K562 (cell line): ENCODE measurements at regions not wholly inside any gene's neighbourhood (a gene's known extent, or its start where the extent isn't known, plus 50 kb on each side); places are given as distances from the start of the nearest gene placed in this dataset.
A peak's percentile ranks its signal among the peaks of the same experiment; 100 is the strongest.

ENCODE experiments used
- ATAC-seq: fragments of 200-7000 bp; cut with Tn5 transposase; 3 replicates; pipeline ENCODE4 v1.9.1; 2020; ENCODE audit warnings: moderate library complexity
- BruUV-seq: library from RNA; stranded (reverse); fragments of 400-500 nt; replicated peaks from 2 replicates; lab custom pipeline; 2021; lab: Mats Ljungman, UMichigan
- CTCF ChIA-PET: fragments of 300-600 bp; formaldehyde crosslinking; extraction: SDS; loops from one replicate; lab custom pipeline; 2021; ENCODE audit warnings: low intra/inter-chr PET ratio; lab: Yijun Ruan, JAX
- POLR2A ChIA-PET: fragments of 300-600, 350-650 bp; sonication (Branson Sonifier 250); formaldehyde crosslinking; extraction: SDS; loops from one replicate; lab custom pipeline; 2021; ENCODE audit warnings: antibody characterized with exemption, inconsistent platforms; lab: Yijun Ruan, JAX
- DNase-seq, 4 experiments: peaks; one replicate each; pipeline versions ENCODE4 v3.0.0 to v3.0.0-alpha.2; 2011 to 2018; ENCODE audit warnings: low spot score in 3 of 4, mixed read lengths in 3 of 4; ENCODE audit errors: extremely low read depth in 1 of 4
- FAIRE-seq: peaks from 2 replicates; lab custom pipeline; 2011; peaks lifted over from hg19 to GRCh38; lab: Jason Lieb, UNC
- H2AFZ ChIP-seq: 2 replicates; pipeline ENCODE4 v1.6.0; 2011; ENCODE audit warnings: low read depth, low read length, control low read depth, inconsistent platforms
- H3K27ac ChIP-seq: fragments of 200-600 bp; 3 replicates; pipeline ENCODE4 v1.8.0; 2011; ENCODE audit warnings: low read depth, mild to moderate bottlenecking, control low read depth, inconsistent platforms, low read length, moderate library complexity, mixed read lengths; ENCODE audit errors: extremely low read depth
- H3K27me3 ChIP-seq, 2 experiments: fragments of 300-600 bp in 1 of 2; 2 replicates in 1 of 2; 3 replicates in 1 of 2; pipeline versions ENCODE4 v1.6.0 to v1.8.0; 2011; ENCODE audit warnings: inconsistent platforms in 2 of 2, low read length in 2 of 2, mild to moderate bottlenecking in 1 of 2, mixed read lengths in 1 of 2, moderate library complexity in 1 of 2; ENCODE audit not compliant: control insufficient read depth in 2 of 2, insufficient read depth in 2 of 2
- H3K36me3 ChIP-seq: fragments of 300-600 bp; 3 replicates; pipeline ENCODE4 v1.8.0; 2011; ENCODE audit warnings: mild to moderate bottlenecking, low read length, inconsistent platforms; ENCODE audit not compliant: control insufficient read depth, insufficient read depth
- H3K4me1 ChIP-seq, 2 experiments: fragments of 200-600 bp in 1 of 2; replicated peaks in 1 of 2; 2 replicates in 1 of 2; 3 replicates in 1 of 2; pipeline versions ENCODE4 v1.5.1 to v1.8.0; 2011; ENCODE audit warnings: inconsistent platforms in 2 of 2, low read length in 2 of 2, mild to moderate bottlenecking in 1 of 2, mixed read lengths in 1 of 2, moderate library complexity in 1 of 2; ENCODE audit not compliant: control insufficient read depth in 2 of 2, insufficient read depth in 2 of 2
- H3K4me2 ChIP-seq: 2 replicates; pipeline ENCODE4 v1.6.1; 2011; ENCODE audit warnings: low read length, control low read depth, inconsistent platforms, mixed read lengths; ENCODE audit not compliant: insufficient read depth
- H3K4me3 ChIP-seq: fragments of 200-600 bp; sonication (generic), shearing (Covaris generic); 2 replicates; pipeline ENCODE4 v1.5.1; 2016; ENCODE audit warnings: control low read depth, inconsistent platforms
- H3K79me2 ChIP-seq: fragments of 200-600 bp; 3 replicates; pipeline ENCODE4 v1.8.0; 2011; ENCODE audit warnings: low read length, inconsistent platforms; ENCODE audit not compliant: control insufficient read depth, insufficient read depth
- H3K9ac ChIP-seq, 2 experiments: 2 replicates each; pipeline versions ENCODE4 v1.6.0 to v1.6.1; 2011; ENCODE audit warnings: low read depth in 2 of 2, low read length in 2 of 2, control low read depth in 1 of 2, inconsistent platforms in 1 of 2, mild to moderate bottlenecking in 1 of 2, mixed read lengths in 1 of 2; ENCODE audit not compliant: insufficient read depth in 1 of 2
- H3K9me1 ChIP-seq: one replicate; pipeline ENCODE4 v1.6.0; 2011; ENCODE audit warnings: inconsistent platforms, mild to moderate bottlenecking, low read length, moderate library complexity; ENCODE audit not compliant: control insufficient read depth, insufficient read depth
- H3K9me3 ChIP-seq: replicated peaks from 2 replicates; pipeline ENCODE4 v1.5.1; 2011; ENCODE audit warnings: low read depth, low read length, inconsistent platforms; ENCODE audit not compliant: control insufficient read depth, insufficient read depth
- H4K20me1 ChIP-seq: replicated peaks from 2 replicates; pipeline ENCODE4 v1.6.1; 2011; ENCODE audit warnings: low read length, inconsistent platforms, mixed read lengths; ENCODE audit not compliant: control insufficient read depth, insufficient read depth
- ARNT ChIP-seq, 2 experiments: fragments of 450-650 bp; IDR thresholded peaks; 2 replicates each; pipeline ENCODE4 v1.6.1; 2016; ENCODE audit warnings: mild to moderate bottlenecking in 1 of 2
- FOXK1 ChIP-seq: sonication (generic); formaldehyde crosslinking; IDR thresholded peaks from 2 replicates; pipeline ENCODE4 v1.8.0; 2022; ENCODE audit warnings: missing genetic modification reagents, mild to moderate bottlenecking, borderline replicate concordance
- HDAC1 ChIP-seq, 2 experiments: fragments of 450-650 bp; IDR thresholded peaks; 2 replicates each; pipeline ENCODE4 v1.6.1; 2016 to 2017; ENCODE audit warnings: inconsistent platforms in 1 of 2, mild to moderate bottlenecking in 1 of 2, moderate library complexity in 1 of 2
- PTTG1 ChIP-seq: fragments of 450-650 bp; IDR thresholded peaks from 2 replicates; pipeline ENCODE4 v1.6.1; 2016; ENCODE audit warnings: low read depth, mild to moderate bottlenecking, missing genetic modification characterization, missing compliant biosample characterization
- WGBS: fragments of 100-300 bp; shearing (Covaris generic); methylation state at CpG from one replicate; pipeline ENCODE4 v1.1.6; 2016; ENCODE audit warnings: low coverage, mixed read lengths; ENCODE audit not compliant: insufficient coverage; ENCODE audit errors: missing lambda C conversion rate; 5-methylcytosine and 5-hydroxymethylcytosine counted together
- in situ Hi-C: fragments of 300-500 bp; cut with MboI; formaldehyde crosslinking; loops from 4 replicates; pipeline ENCODE4 v1.15.0; 2018; ENCODE audit warnings: inconsistent platforms, mixed read lengths
- intact Hi-C: fragments of 100-400 bp; cut with micrococcal nuclease; formaldehyde crosslinking; loops from 2 replicates; pipeline ENCODE4 v1.14.2; 2022

- Histone ChIP-seq H3K9me3 (no peaks in the 10 kb centered on the region), H3K27ac (no peak overlapping the region), H4K20me1 (no peaks in the 10 kb centered on the region), H3K4me1 (peaks cover 42 to 73% of the 10 kb centered on the region in 2 experiments), H3K9ac (no peak overlapping the region), H3K36me3 (no peaks in the 10 kb centered on the region), H3K9me1 (no peaks in the 10 kb centered on the region), H3K4me2 (no peak overlapping the region), H2AFZ (no peak overlapping the region), H3K4me3 (no peak overlapping the region), H3K27me3 (no peaks in the 10 kb centered on the region), H3K79me2 (no peaks in the 10 kb centered on the region; the same call in 2 of the 3 replicates)
- ATAC-seq (no peak), FAIRE-seq (peak; percentile 23), DNase-seq (no peak)
- in situ Hi-C loops, result no loop called here
- intact Hi-C loops, result loop anchor here (5.0 kb wide), 1 partner anchor 75 kb away; no protein-coding TSS in a partner anchor
- BruUV-seq, result no TSS peak
- WGBS, result 72% methylated on average over 11 of the region's 11 CpGs
- ChIA-PET POLR2A (interaction anchor here (0.6 to 1.5 kb wide), 3 partner anchors 10 to 161 kb away, joined by 3 read pairs; no protein-coding TSS in a partner anchor), CTCF (interaction anchor here (0.7 to 1.0 kb wide), 2 partner anchors 89 to 137 kb away, joined by 3 to 5 read pairs; no protein-coding TSS in a partner anchor)
- TF ChIP-seq HDAC1 (IDR thresholded peaks at IDR 0.05) (peak in 1 of 2 experiments; percentile 92; a peak in 1 of 4 replicates), PTTG1 (tag) (no peak), FOXK1 (0 out of 2 replicates have a peak, but pooled peaks have one; percentile 20), ARNT (IDR thresholded peaks at IDR 0.05) (peak in 1 of 2 experiments; percentile 22; a peak in 1 of 4 replicates)
These were observed 221.1 kb upstream of the GSE1 start for GRCh38 chr16:85391769-85392583.
